ENCODE measurements at regions not wholly inside any gene's neighbourhood (a gene's known extent, or its start where the extent isn't known, plus 50 kb on each side); places are given as distances from the start of the nearest gene placed in this dataset.

DNA sequence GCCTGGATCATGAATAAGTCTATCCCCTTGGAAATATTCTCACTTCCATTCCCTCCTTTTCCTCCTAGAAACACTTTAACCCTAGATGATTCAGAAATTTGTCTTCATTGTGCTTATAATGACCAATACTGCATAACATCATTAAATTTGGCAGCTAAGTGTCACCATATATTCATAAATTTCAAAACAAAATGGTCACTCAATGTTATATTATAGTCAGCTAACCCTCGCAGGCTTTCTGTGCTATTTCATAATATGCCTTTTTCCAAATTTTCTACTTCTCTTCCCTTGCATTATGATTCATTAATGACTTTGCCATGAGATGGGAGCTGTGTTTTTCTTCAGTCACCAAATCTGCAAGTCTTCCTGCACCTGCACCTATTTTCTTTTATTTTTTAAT, 308.3 kb upstream of the AKR1E2 start:
- no peak overlapping the region for H3K4me3 Mint-ChIP-seq
- peaks cover 14% of the 10 kb centered on the region for H3K9me3 Mint-ChIP-seq
- H3K4me1 Mint-ChIP-seq (ENCODE audit: low read depth), result peaks cover 54% of the 10 kb centered on the region
- intact Hi-C loops (cut with micrococcal nuclease), result loop anchor here (10.0 kb wide), 1 partner anchor 173 kb away; no protein-coding TSS in a partner anchor
- peak overlapping the region; percentile 44 for H3K27ac Mint-ChIP-seq
- H3K27me3 Mint-ChIP-seq, result no peaks in the 10 kb centered on the region
- peaks cover 11% of the 10 kb centered on the region for H3K36me3 Mint-ChIP-seq (ENCODE audit: low read depth)

DNA sequence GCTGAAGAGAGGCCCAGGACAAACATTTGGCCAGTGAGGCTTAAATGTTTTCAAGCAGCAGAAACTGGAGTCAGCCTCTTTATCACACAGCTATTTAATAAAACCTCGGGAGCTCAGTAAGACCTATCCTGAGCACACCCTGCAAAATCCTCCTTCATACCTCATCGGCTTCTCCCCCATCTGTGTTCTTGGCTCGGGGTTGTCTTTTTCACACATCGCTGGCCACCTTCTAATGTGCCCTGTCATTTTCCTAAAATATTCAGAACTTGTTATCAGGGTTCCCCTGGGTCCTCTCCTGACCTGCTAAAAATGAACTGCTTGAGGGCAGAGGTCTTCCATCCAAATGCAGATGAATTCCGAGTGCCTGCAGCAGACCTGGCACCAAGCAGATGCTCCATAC, 310.3 kb upstream of the AKR1E2 start:
- Mint-ChIP-seq H3K9me3 (peaks cover 14% of the 10 kb centered on the region), H3K4me3 (no peak overlapping the region), H3K4me1 (ENCODE audit: low read depth) (peaks cover 61% of the 10 kb centered on the region), H3K27me3 (no peaks in the 10 kb centered on the region), H3K27ac (peak overlapping the region; percentile 82), H3K36me3 (ENCODE audit: low read depth) (peaks cover 11% of the 10 kb centered on the region)
- intact Hi-C loops (cut with micrococcal nuclease), result loop anchor here (10.0 kb wide), 1 partner anchor 171 kb away; no protein-coding TSS in a partner anchor

- H3K4me3 Mint-ChIP-seq, result peak overlapping the region; percentile 51
- H3K4me1 Mint-ChIP-seq (ENCODE audit: low read depth), result peaks cover 61% of the 10 kb centered on the region
- H3K27ac Mint-ChIP-seq, result peak overlapping the region; percentile 82
- peaks cover 14% of the 10 kb centered on the region for H3K9me3 Mint-ChIP-seq
- intact Hi-C loops (cut with micrococcal nuclease), result loop anchor here (5.0 to 10.0 kb wide), 4 partner anchors 33 to 170 kb away; no protein-coding TSS in a partner anchor
- H3K27me3 Mint-ChIP-seq, result no peaks in the 10 kb centered on the region
- peaks cover 11% of the 10 kb centered on the region for H3K36me3 Mint-ChIP-seq (ENCODE audit: low read depth)
Observed at GRCh38 chr10:4514445-4515108, 311.4 kb upstream of the AKR1E2 start.

- Mint-ChIP-seq H3K4me3 (no peak overlapping the region), H3K9me3 (peaks cover 11% of the 10 kb centered on the region), H3K27ac (peak overlapping the region; percentile 39), H3K27me3 (peaks cover 2% of the 10 kb centered on the region), H3K36me3 (ENCODE audit: low read depth) (peaks cover 9% of the 10 kb centered on the region), H3K4me1 (ENCODE audit: low read depth) (peaks cover 60% of the 10 kb centered on the region)
- intact Hi-C loops (cut with micrococcal nuclease), result loop anchor here (5.0 to 10.0 kb wide), 4 partner anchors 35 to 168 kb away; no protein-coding TSS in a partner anchor
Observed at GRCh38 chr10:4512671-4513240, 313.3 kb upstream of the AKR1E2 start.

DNA sequence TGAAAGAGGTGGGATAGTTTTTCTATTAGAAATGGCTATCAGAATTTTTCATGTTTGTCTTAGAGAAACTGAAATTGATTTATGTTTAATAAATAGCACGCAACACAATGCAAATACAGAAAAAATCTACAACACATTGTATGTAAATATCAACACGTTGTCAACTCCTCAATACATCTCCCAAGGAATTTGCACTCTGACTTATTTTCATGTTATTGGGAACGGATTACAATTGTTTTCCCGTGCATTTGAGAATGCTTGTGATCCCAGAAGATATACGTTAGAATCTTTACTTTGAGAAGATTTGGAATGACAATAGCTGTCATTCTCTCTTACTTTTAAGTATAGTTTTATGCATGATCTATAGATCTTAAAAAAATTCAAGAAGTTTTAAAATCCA, 313.8 kb upstream of the AKR1E2 start:
- intact Hi-C loops (cut with micrococcal nuclease), result loop anchor here (5.0 to 10.0 kb wide), 4 partner anchors 35 to 167 kb away; no protein-coding TSS in a partner anchor
- H3K4me1 Mint-ChIP-seq (ENCODE audit: low read depth), result peaks cover 54% of the 10 kb centered on the region
- peaks cover 5% of the 10 kb centered on the region for H3K9me3 Mint-ChIP-seq
- H3K27ac Mint-ChIP-seq, result peak overlapping the region; percentile 49
- H3K27me3 Mint-ChIP-seq, result peaks cover 2% of the 10 kb centered on the region
- peaks cover 3% of the 10 kb centered on the region for H3K36me3 Mint-ChIP-seq (ENCODE audit: low read depth)
- H3K4me3 Mint-ChIP-seq, result no peak overlapping the region

DNA sequence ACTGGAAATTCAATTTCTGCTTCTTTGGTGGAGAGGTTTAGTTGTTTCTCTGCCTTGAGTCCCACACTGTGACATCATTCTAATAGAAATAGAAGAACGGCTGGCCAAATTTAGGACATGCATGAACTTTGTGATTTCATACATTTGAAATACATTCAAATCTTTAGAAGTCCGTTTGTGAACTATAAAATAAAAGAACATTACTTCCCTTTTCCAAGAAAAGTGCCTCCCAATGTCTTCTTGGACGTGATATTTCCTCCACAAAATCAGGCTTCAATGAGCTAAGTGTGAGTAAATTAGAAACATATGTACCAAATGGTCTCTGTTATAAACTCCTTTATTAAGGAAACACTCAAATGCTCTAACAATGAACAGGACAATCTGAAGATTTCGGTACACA, 314.5 kb upstream of the AKR1E2 start:
- Mint-ChIP-seq H3K4me1 (ENCODE audit: low read depth) (peaks cover 51% of the 10 kb centered on the region), H3K4me3 (no peak overlapping the region), H3K36me3 (ENCODE audit: low read depth) (no peaks in the 10 kb centered on the region), H3K9me3 (no peaks in the 10 kb centered on the region), H3K27ac (peak overlapping the region; percentile 49), H3K27me3 (peaks cover 2% of the 10 kb centered on the region)
- intact Hi-C loops (cut with micrococcal nuclease), result loop anchor here (5.0 to 10.0 kb wide), 4 partner anchors 36 to 167 kb away; no protein-coding TSS in a partner anchor

DNA sequence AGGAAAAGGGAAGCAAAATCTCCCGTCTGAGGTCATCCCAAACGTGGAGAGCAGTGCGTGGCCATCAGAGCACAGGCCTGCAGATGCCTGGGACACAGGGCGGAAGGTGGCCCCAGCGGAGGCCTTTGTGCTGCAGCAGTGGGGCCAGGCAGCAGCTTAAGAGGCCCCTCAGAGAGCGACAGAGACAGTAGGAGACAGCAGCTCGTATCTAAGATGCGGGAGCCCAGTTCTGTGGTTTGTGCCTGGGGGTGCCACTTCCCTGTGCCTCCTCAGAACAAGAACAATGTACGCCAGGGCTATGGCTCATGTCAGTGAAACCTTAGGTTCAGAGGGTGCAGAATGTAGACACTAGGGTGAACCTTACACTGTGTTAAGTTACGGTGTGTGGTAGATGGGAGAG, 316.6 kb upstream of the AKR1E2 start:
- Mint-ChIP-seq H3K4me3 (no peak overlapping the region), H3K27me3 (peaks cover 2% of the 10 kb centered on the region), H3K4me1 (ENCODE audit: low read depth) (peaks cover 34% of the 10 kb centered on the region), H3K36me3 (ENCODE audit: low read depth) (no peaks in the 10 kb centered on the region), H3K9me3 (no peaks in the 10 kb centered on the region), H3K27ac (peak overlapping the region; percentile 63)
- intact Hi-C loops (cut with micrococcal nuclease), result no loop called here

GRCh38 chr10:4506095-4506494, 319.9 kb upstream of the AKR1E2 start:
- peaks cover 2% of the 10 kb centered on the region for H3K27me3 Mint-ChIP-seq
- H3K27ac Mint-ChIP-seq, result no peak overlapping the region
- intact Hi-C loops (cut with micrococcal nuclease), result no loop called here
- no peaks in the 10 kb centered on the region for H3K36me3 Mint-ChIP-seq (ENCODE audit: low read depth)
- no peak overlapping the region for H3K4me3 Mint-ChIP-seq
- H3K4me1 Mint-ChIP-seq (ENCODE audit: low read depth), result peaks cover 17% of the 10 kb centered on the region
- H3K9me3 Mint-ChIP-seq, result no peaks in the 10 kb centered on the region

DNA sequence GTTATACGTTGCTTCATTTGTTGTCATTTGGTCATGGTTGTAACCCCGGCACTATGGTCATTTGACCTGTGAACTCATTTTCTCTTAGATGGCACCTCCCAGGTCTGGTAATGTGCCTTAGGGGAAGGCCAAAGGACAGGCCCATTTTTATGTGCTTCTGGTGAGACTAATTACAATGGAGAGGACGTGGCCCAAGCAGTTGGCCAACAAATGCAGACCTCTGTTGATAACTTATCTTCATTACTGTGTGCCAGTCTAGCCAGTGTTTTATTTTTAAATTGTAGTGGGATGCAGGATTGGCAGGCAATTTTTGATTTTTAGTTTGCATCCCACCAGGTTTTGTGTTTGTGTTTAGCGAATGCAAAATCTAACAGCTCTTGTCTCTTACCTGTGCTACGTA, 321.5 kb upstream of the AKR1E2 start:
- Mint-ChIP-seq H3K9me3 (no peaks in the 10 kb centered on the region), H3K4me1 (ENCODE audit: low read depth) (peaks cover 10% of the 10 kb centered on the region), H3K36me3 (ENCODE audit: low read depth) (no peaks in the 10 kb centered on the region), H3K4me3 (no peak overlapping the region), H3K27ac (no peak overlapping the region), H3K27me3 (peaks cover 2% of the 10 kb centered on the region)
- intact Hi-C loops (cut with micrococcal nuclease), result no loop called here

- intact Hi-C loops (cut with micrococcal nuclease), result no loop called here
- no peaks in the 10 kb centered on the region for H3K36me3 Mint-ChIP-seq (ENCODE audit: low read depth)
- H3K4me1 Mint-ChIP-seq (ENCODE audit: low read depth), result peaks cover 4% of the 10 kb centered on the region
- no peaks in the 10 kb centered on the region for H3K27me3 Mint-ChIP-seq
- no peak overlapping the region for H3K4me3 Mint-ChIP-seq
- no peaks in the 10 kb centered on the region for H3K9me3 Mint-ChIP-seq
- no peak overlapping the region for H3K27ac Mint-ChIP-seq
Observed at GRCh38 chr10:4503076-4503475, 322.9 kb upstream of the AKR1E2 start.

DNA sequence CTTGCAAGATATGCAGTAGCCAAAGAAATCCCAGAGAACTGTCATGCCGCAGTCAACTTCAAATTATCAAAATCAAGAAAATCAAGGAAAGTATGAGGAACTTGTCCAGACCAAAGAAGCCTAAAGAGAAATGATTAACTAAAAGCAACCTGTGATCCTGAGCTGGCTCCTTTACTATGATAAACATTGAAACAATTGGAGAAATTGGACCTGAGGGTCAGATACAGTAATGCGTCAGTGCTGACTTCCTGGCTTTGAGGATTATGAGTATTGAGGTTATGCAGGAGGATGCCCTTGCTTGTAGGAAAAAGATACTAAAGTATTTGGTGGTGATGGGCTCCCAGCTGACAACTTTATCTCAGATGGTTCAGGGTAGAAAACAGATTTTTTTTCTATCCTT, 324.7 kb upstream of the AKR1E2 start:
- H3K4me3 Mint-ChIP-seq, result no peak overlapping the region
- peaks cover 6% of the 10 kb centered on the region for H3K4me1 Mint-ChIP-seq (ENCODE audit: low read depth)
- no peaks in the 10 kb centered on the region for H3K27me3 Mint-ChIP-seq
- H3K36me3 Mint-ChIP-seq (ENCODE audit: low read depth), result no peaks in the 10 kb centered on the region
- intact Hi-C loops (cut with micrococcal nuclease), result no loop called here
- H3K27ac Mint-ChIP-seq, result no peak overlapping the region
- no peaks in the 10 kb centered on the region for H3K9me3 Mint-ChIP-seq

- H3K36me3 Mint-ChIP-seq (ENCODE audit: low read depth), result no peaks in the 10 kb centered on the region
- no peaks in the 10 kb centered on the region for H3K9me3 Mint-ChIP-seq
- no peaks in the 10 kb centered on the region for H3K27me3 Mint-ChIP-seq
- no peak overlapping the region for H3K4me3 Mint-ChIP-seq
- intact Hi-C loops (cut with micrococcal nuclease), result no loop called here
- H3K27ac Mint-ChIP-seq, result no peak overlapping the region
- H3K4me1 Mint-ChIP-seq (ENCODE audit: low read depth), result peaks cover 6% of the 10 kb centered on the region
Observed at GRCh38 chr10:4498711-4499251, 327.2 kb upstream of the AKR1E2 start.

- intact Hi-C loops (cut with micrococcal nuclease), result no loop called here
- H3K9me3 Mint-ChIP-seq, result peaks cover 16% of the 10 kb centered on the region
- no peaks in the 10 kb centered on the region for H3K27me3 Mint-ChIP-seq
- H3K27ac Mint-ChIP-seq, result no peak overlapping the region
- H3K36me3 Mint-ChIP-seq (ENCODE audit: low read depth), result no peaks in the 10 kb centered on the region
- H3K4me3 Mint-ChIP-seq, result no peak overlapping the region
- peaks cover 6% of the 10 kb centered on the region for H3K4me1 Mint-ChIP-seq (ENCODE audit: low read depth)
Observed at GRCh38 chr10:4494551-4494950, 331.5 kb upstream of the AKR1E2 start.

DNA sequence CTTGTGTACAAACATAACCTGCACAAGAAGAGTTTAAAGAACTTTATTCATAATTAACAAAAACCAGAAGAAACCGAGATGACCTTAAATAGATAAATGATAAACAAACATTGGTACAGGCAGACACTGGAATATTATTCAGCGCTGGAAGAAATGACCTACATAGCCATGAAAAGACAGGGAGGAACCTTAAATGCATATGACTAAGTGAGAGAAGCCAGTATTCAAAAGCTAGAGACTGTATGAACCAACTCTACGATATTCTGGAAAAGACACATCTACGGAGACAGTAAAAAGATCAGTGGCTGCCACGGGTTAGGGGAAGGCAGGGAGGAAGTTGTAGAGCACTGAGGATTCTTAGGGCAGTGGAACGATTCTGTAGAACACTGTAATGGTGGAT, 333.8 kb upstream of the AKR1E2 start:
- H3K27me3 Mint-ChIP-seq, result peaks cover 5% of the 10 kb centered on the region
- no peak overlapping the region for H3K4me3 Mint-ChIP-seq
- no peaks in the 10 kb centered on the region for H3K36me3 Mint-ChIP-seq (ENCODE audit: low read depth)
- no peaks in the 10 kb centered on the region for H3K4me1 Mint-ChIP-seq (ENCODE audit: low read depth)
- H3K27ac Mint-ChIP-seq, result no peak overlapping the region
- intact Hi-C loops (cut with micrococcal nuclease), result no loop called here
- H3K9me3 Mint-ChIP-seq, result peaks cover 16% of the 10 kb centered on the region
